ENCODE measurements at regions not wholly inside any gene's neighbourhood (a gene's known extent, or its start where the extent isn't known, plus 50 kb on each side); places are given as distances from the start of the nearest gene placed in this dataset.

GRCh38 chr6:93828553-93828952 is 409.2 kb upstream of the EPHA7 start:
- Histone ChIP-seq H3K9me1 (replicated peaks; ENCODE audit: control insufficient read depth, extremely low read depth, insufficient read depth, low read length) (no peaks in the 10 kb centered on the region), H3K79me2 (ENCODE audit: control insufficient read depth, insufficient read depth, low read length) (no peaks in the 10 kb centered on the region)
- intact Hi-C loops (cut with micrococcal nuclease) = no loop called here

GRCh38 chr6:93827728-93828127 is 408.4 kb upstream of the EPHA7 start:
- no peak overlapping the region for H3K27ac ChIP-seq (ENCODE audit: insufficient read depth, low read depth, low read length)
- no peaks in the 10 kb centered on the region for H3K4me1 ChIP-seq (ENCODE audit: control insufficient read depth, extremely low read depth, insufficient read depth, low read length)
- TF ChIP-seq MYC (IDR thresholded peaks at IDR 0.05; ENCODE audit: low read depth, low read length) = no peak
- TF ChIP-seq POLR2A (IDR thresholded peaks at IDR 0.05; ENCODE audit: low read depth, low read length) = no peak
- TF ChIP-seq CTCF (IDR thresholded peaks at IDR 0.05; ENCODE audit: extremely low read depth in 1 of 2, insufficient read depth in 1 of 2, low read depth in 1 of 2, low read length in 2 of 2) = no peak
- TF ChIP-seq FOS (IDR thresholded peaks at IDR 0.05; ENCODE audit: borderline replicate concordance, insufficient read depth, low read length) = no peak
- no peak for TF ChIP-seq POLR2AphosphoS5 (IDR thresholded peaks at IDR 0.05; ENCODE audit: insufficient read depth, low read depth, low read length)
- TF ChIP-seq MAX (IDR thresholded peaks at IDR 0.05; ENCODE audit: insufficient read depth, insufficient read length) = no peak
- TF ChIP-seq EZH2 (IDR thresholded peaks at IDR 0.05; ENCODE audit: borderline replicate concordance, low read depth, low read length, severe bottlenecking) = no peak
- no peak for TF ChIP-seq GATA2 (IDR thresholded peaks at IDR 0.05; ENCODE audit: insufficient read depth, insufficient read length, low read depth, low read length)
- no peak for TF ChIP-seq JUN (IDR thresholded peaks at IDR 0.05; ENCODE audit: borderline replicate concordance, insufficient read depth, insufficient read length, low read depth)
- no peaks in the 10 kb centered on the region for H3K9me3 ChIP-seq (replicated peaks; ENCODE audit: control insufficient read depth, insufficient read depth, low read length)
- H3K9me1 ChIP-seq (replicated peaks; ENCODE audit: control insufficient read depth, extremely low read depth, insufficient read depth, low read length) = no peaks in the 10 kb centered on the region
- no peak for DNase-seq (ENCODE audit: low read depth, low spot score)
- no TSS peak for BruUV-seq (replicated peaks)
- no peak overlapping the region for H3K9ac ChIP-seq (replicated peaks; ENCODE audit: extremely low read depth, insufficient read depth, low read length)
- intact Hi-C loops (cut with micrococcal nuclease) = no loop called here
- H3K36me3 ChIP-seq (ENCODE audit: control insufficient read depth in 2 of 2, extremely low read depth in 1 of 2, insufficient read depth in 2 of 2, low read length in 2 of 2) = no peaks in the 10 kb centered on the region
- no peak for FAIRE-seq
- no peak overlapping the region for H3K4me2 ChIP-seq (ENCODE audit: insufficient read depth, low read length)
- no peaks in the 10 kb centered on the region for H3K27me3 ChIP-seq (ENCODE audit: control insufficient read depth in 2 of 2, insufficient read depth in 2 of 2, low read length in 2 of 2)
- dilution Hi-C loops (cut with MboI; ENCODE audit: extremely low pct_ligation_motif_present, low sequenced_read_pairs) = no loop called here
- ChIA-PET CTCF (interaction anchor here (0.7 kb wide), 1 partner anchor 59 kb away, joined by 3 read pairs; no protein-coding TSS in a partner anchor), POLR2A (no interaction called here)
- no peaks in the 10 kb centered on the region for H3K79me2 ChIP-seq (ENCODE audit: control insufficient read depth, insufficient read depth, low read length)
- no peak overlapping the region for H3K4me3 ChIP-seq (replicated peaks in 1 of 3; ENCODE audit: insufficient read depth in 1 of 3, low read depth in 1 of 3, low read length in 3 of 3)
- H4K20me1 ChIP-seq (replicated peaks; ENCODE audit: control insufficient read depth, extremely low read depth, insufficient read depth, low read length) = no peaks in the 10 kb centered on the region
- no peak overlapping the region for H2AFZ ChIP-seq (ENCODE audit: low read depth, low read length)

More at GRCh38 chr6:93828553-93828952, 409.2 kb upstream of the EPHA7 start:
- Histone ChIP-seq H3K36me3 (ENCODE audit: control insufficient read depth in 2 of 2, extremely low read depth in 1 of 2, insufficient read depth in 2 of 2, low read length in 2 of 2) (no peaks in the 10 kb centered on the region), H3K9ac (replicated peaks; ENCODE audit: extremely low read depth, insufficient read depth, low read length) (no peak overlapping the region), H3K4me1 (ENCODE audit: control insufficient read depth, extremely low read depth, insufficient read depth, low read length) (no peaks in the 10 kb centered on the region), H3K9me3 (replicated peaks; ENCODE audit: control insufficient read depth, insufficient read depth, low read length) (no peaks in the 10 kb centered on the region), H3K27me3 (ENCODE audit: control insufficient read depth in 2 of 2, insufficient read depth in 2 of 2, low read length in 2 of 2) (no peaks in the 10 kb centered on the region), H3K4me3 (replicated peaks in 1 of 3; ENCODE audit: insufficient read depth in 1 of 3, low read depth in 1 of 3, low read length in 3 of 3) (no peak overlapping the region), H3K4me2 (ENCODE audit: insufficient read depth, low read length) (no peak overlapping the region), H4K20me1 (replicated peaks; ENCODE audit: control insufficient read depth, extremely low read depth, insufficient read depth, low read length) (no peaks in the 10 kb centered on the region), H2AFZ (ENCODE audit: low read depth, low read length) (no peak overlapping the region), H3K27ac (ENCODE audit: insufficient read depth, low read depth, low read length) (no peak overlapping the region)
- BruUV-seq (replicated peaks) = no TSS peak
- FAIRE-seq = no peak
- no peak for DNase-seq (ENCODE audit: low read depth, low spot score)
- ChIA-PET CTCF (no interaction called here), POLR2A (no interaction called here)
- TF ChIP-seq FOS (IDR thresholded peaks at IDR 0.05; ENCODE audit: borderline replicate concordance, insufficient read depth, low read length) (no peak), EZH2 (IDR thresholded peaks at IDR 0.05; ENCODE audit: borderline replicate concordance, low read depth, low read length, severe bottlenecking) (no peak), MYC (IDR thresholded peaks at IDR 0.05; ENCODE audit: low read depth, low read length) (no peak)
- dilution Hi-C loops (cut with MboI; ENCODE audit: extremely low pct_ligation_motif_present, low sequenced_read_pairs) = no loop called here
